ENCODE measurements at regions not wholly inside any gene's neighbourhood (a gene's known extent, or its start where the extent isn't known, plus 50 kb on each side); places are given as distances from the start of the nearest gene placed in this dataset.

DNA sequence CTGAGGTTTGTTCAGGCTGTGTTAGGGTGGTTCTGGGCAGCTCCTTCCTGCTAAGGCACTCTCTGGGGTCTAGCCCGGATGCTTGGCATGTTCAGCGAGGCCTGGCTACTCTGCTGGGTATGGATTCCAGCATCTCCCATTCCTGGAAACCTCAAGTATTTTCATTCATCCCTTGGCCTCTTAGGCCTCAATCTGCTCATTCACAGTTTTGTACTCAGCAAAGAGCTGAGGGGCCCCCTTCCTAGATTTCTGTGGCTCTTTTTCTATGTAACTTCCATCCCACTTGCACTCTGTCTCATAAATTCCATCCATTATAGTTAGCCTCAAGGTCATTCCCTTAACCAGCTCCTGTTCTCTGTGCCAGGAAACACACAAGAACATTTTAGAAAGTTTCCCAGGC lies 798.8 kb upstream of the HS6ST1 start:
- no peaks in the 10 kb centered on the region for H3K27me3 ChIP-seq
- TF ChIP-seq, protein P1, sequence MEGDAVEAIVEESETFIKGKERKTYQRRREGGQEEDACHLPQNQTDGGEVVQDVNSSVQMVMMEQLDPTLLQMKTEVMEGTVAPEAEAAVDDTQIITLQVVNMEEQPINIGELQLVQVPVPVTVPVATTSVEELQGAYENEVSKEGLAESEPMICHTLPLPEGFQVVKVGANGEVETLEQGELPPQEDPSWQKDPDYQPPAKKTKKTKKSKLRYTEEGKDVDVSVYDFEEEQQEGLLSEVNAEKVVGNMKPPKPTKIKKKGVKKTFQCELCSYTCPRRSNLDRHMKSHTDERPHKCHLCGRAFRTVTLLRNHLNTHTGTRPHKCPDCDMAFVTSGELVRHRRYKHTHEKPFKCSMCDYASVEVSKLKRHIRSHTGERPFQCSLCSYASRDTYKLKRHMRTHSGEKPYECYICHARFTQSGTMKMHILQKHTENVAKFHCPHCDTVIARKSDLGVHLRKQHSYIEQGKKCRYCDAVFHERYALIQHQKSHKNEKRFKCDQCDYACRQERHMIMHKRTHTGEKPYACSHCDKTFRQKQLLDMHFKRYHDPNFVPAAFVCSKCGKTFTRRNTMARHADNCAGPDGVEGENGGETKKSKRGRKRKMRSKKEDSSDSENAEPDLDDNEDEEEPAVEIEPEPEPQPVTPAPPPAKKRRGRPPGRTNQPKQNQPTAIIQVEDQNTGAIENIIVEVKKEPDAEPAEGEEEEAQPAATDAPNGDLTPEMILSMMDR (IDR thresholded peaks at IDR 0.05; ENCODE audit: poor library complexity) = no peak
- TF ChIP-seq EZH2 (IDR thresholded peaks at IDR 0.05; ENCODE audit: borderline replicate concordance) (no peak), EZH2phosphoT487 (IDR thresholded peaks at IDR 0.05; ENCODE audit: low read depth, severe bottlenecking, unreplicated experiment) (no peak)
- H3K9me2 ChIP-seq (replicated peaks; ENCODE audit: insufficient read depth) = no peaks in the 10 kb centered on the region
- H3K36me3 ChIP-seq (replicated peaks; ENCODE audit: insufficient read depth, low read depth) = no peaks in the 10 kb centered on the region
- H3K4me2 ChIP-seq = no peak overlapping the region
- peaks cover 13% of the 10 kb centered on the region for H3K4me1 ChIP-seq (ENCODE audit: insufficient read depth)
- no peaks in the 10 kb centered on the region for H3K9me3 ChIP-seq (ENCODE audit: low read depth)
- H3K79me2 ChIP-seq = no peaks in the 10 kb centered on the region
- 75% methylated on average over 2 of the region's 2 CpGs for WGBS (ENCODE audit: low lambda C conversion rate, missing lambda C conversion rate)
- H4K20me1 ChIP-seq (ENCODE audit: insufficient read depth, poor library complexity, severe bottlenecking) = no peaks in the 10 kb centered on the region
- no peak overlapping the region for H3K4me3 ChIP-seq
- peak; percentile 21 for DNase-seq (ENCODE audit: low spot score)
- H2AFZ ChIP-seq = no peak overlapping the region
- peak overlapping the region; percentile 50 for H3K27ac ChIP-seq

DNA sequence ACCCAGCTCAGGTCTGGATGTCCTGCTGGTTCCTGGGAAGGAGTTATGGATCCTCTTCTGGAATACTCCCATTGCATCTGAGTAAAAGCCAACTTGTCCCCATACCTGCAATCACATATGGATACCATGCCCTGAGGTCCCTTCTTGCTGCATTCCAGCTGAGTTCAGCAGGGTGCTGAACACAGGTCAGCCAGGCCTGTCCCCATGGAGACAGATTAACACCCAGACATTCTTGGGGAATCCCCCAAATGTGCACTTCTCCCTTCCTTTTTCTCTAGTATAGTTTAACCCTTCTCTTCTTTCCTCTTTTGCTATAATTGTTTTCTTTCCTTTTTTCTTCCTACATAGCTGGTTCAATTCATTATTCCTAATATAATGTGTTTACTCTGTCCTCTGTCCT lies 799.6 kb upstream of the HS6ST1 start:
- TF ChIP-seq EZH2phosphoT487 (IDR thresholded peaks at IDR 0.05; ENCODE audit: low read depth, severe bottlenecking, unreplicated experiment) (no peak), EZH2 (IDR thresholded peaks at IDR 0.05; ENCODE audit: borderline replicate concordance) (no peak)
- TF ChIP-seq, protein P1 (IDR thresholded peaks at IDR 0.05; ENCODE audit: poor library complexity) = no peak
- no peak overlapping the region for H3K27ac ChIP-seq

DNA sequence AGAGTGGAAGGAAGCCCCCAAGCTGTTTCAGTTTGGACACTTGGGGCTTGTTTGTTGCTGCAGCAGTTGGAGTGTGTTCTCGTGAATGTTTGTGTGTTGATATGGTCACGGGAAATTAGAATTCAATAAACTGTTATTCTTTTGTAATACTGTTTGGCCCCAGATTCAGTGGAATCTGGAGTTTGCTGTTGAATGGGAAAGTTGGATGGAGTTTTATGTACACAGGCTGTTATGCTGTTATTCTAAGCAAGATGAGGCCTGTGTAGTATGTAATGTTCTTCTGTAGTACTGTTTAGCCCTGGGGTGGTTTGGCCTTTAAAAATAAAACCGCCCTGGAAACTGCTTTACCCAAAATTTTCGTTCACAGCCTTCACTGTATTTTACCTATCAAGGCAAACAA lies 810.4 kb upstream of the HS6ST1 start:
- H4K20me1 ChIP-seq (ENCODE audit: insufficient read depth, poor library complexity, severe bottlenecking) = no peaks in the 10 kb centered on the region
- H3K9me3 ChIP-seq (ENCODE audit: low read depth) = no peaks in the 10 kb centered on the region
- no peaks in the 10 kb centered on the region for H3K4me1 ChIP-seq (ENCODE audit: insufficient read depth)
- no peak overlapping the region for H2AFZ ChIP-seq
- 70% methylated on average over 4 of the region's 4 CpGs for WGBS (ENCODE audit: low lambda C conversion rate, missing lambda C conversion rate)
- no peak for DNase-seq (ENCODE audit: low spot score)
- H3K4me2 ChIP-seq = no peak overlapping the region
- H3K9me2 ChIP-seq (replicated peaks; ENCODE audit: insufficient read depth) = no peaks in the 10 kb centered on the region
- no peaks in the 10 kb centered on the region for H3K27me3 ChIP-seq
- H3K4me3 ChIP-seq = no peak overlapping the region
- H3K27ac ChIP-seq = no peak overlapping the region
- no peaks in the 10 kb centered on the region for H3K79me2 ChIP-seq
- H3K36me3 ChIP-seq (replicated peaks; ENCODE audit: insufficient read depth, low read depth) = no peaks in the 10 kb centered on the region
- TF ChIP-seq EZH2phosphoT487 (IDR thresholded peaks at IDR 0.05; ENCODE audit: low read depth, severe bottlenecking, unreplicated experiment) (no peak), EZH2 (IDR thresholded peaks at IDR 0.05; ENCODE audit: borderline replicate concordance) (no peak)
- TF ChIP-seq, protein P1 (IDR thresholded peaks at IDR 0.05; ENCODE audit: poor library complexity) = no peak

More for the DNA sequence above, 799.6 kb upstream of the HS6ST1 start:
- no peaks in the 10 kb centered on the region for H3K27me3 ChIP-seq
- H3K4me2 ChIP-seq = no peak overlapping the region
- no peaks in the 10 kb centered on the region for H3K36me3 ChIP-seq (replicated peaks; ENCODE audit: insufficient read depth, low read depth)
- peaks cover 13% of the 10 kb centered on the region for H3K4me1 ChIP-seq (ENCODE audit: insufficient read depth)
- no peaks in the 10 kb centered on the region for H3K79me2 ChIP-seq
- no peaks in the 10 kb centered on the region for H4K20me1 ChIP-seq (ENCODE audit: insufficient read depth, poor library complexity, severe bottlenecking)
- H3K9me2 ChIP-seq (replicated peaks; ENCODE audit: insufficient read depth) = no peaks in the 10 kb centered on the region
- no peak for DNase-seq (ENCODE audit: low spot score)
- H3K9me3 ChIP-seq (ENCODE audit: low read depth) = no peaks in the 10 kb centered on the region
- no peak overlapping the region for H2AFZ ChIP-seq
- no peak overlapping the region for H3K4me3 ChIP-seq
